GM18867 (cell line): ENCODE measurements at regions not wholly inside any gene's neighbourhood (a gene's known extent, or its start where the extent isn't known, plus 50 kb on each side); places are given as distances from the start of the nearest gene placed in this dataset.

ENCODE experiments used
- ATAC-seq: cut with Tn5 transposase; IDR thresholded peaks from one replicate; pipeline ENCODE4 v1.9.1; 2021; ENCODE audit warnings: mild to moderate bottlenecking, moderate library complexity; ENCODE audit not compliant: unreplicated experiment

DNA sequence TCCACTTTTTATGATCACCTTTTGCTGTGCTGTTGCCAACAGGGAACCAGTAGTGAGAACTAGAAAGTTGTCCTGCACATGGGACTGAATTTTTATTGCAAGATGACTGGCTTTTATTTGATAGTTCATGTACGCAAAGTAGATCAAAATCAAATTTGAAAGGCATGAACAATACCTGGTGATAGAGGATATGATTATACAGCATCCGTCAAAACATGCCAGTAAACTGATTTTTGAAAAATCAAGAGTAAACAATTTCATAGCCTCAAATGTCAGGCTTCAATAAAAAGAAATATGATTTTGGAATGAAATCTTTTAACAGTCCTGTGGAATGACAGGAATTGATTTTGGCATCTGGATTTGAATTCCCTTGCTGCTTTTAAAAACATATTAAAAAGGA is 219.6 kb upstream of the LRRN1 start:
- no peak for ATAC-seq

DNA sequence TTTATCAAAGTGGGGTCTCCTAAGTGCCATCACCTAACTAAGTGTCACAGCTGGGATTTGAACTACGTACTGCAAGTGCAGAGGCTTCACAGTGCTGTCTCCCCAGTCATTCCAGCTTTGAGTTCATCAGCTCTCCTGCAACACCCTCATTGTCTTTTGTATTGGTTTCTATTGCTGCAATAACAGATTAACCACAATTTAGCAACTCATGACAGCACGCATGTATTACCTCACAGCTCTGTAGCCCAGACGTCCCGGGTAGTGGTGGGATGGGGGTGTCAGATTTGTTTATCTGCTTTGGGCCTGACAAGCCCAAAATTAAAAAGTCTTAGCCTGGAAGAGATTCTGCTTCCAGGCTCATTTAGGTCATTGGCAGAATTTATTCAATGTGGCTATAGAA is 220.5 kb upstream of the LRRN1 start:
- no peak for ATAC-seq

DNA sequence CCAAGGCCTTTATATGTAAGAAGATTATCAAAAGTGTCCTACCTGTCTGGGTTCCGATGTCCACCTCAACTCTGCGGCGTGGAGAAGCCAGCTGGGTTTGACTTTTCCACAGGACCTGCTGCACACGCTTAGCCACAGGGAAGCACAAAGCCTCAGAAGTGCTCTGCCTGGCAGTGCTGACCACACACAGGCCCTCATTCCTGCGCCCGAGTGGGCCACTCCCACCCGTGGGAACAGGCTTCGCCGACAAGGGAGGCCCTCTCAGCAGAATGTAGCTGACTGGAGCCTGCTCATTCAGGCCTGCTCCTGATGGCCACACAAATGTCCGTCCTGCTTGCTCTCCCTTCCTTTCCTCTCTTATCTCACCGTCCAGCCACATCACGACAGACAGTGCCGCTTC is 221.4 kb upstream of the LRRN1 start:
- no peak for ATAC-seq

DNA sequence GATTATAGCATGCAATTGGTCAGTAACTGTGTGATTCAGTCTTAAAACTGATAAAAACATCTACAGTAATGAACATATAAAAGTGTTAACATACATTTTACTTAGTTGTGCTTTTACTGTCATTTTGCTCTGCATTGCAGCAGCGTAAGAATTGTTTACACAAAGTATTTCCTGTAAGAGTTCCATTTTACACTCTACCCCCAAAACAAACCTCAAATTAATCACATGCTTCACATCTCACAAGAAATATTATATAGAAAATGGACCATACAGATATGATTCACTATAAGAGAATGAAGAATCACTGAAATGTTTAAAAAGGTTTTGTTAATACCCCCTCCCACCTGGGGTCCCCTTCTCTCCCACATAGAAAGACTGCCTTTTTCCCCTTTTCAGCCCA is 225.9 kb upstream of the LRRN1 start:
- no peak for ATAC-seq

DNA sequence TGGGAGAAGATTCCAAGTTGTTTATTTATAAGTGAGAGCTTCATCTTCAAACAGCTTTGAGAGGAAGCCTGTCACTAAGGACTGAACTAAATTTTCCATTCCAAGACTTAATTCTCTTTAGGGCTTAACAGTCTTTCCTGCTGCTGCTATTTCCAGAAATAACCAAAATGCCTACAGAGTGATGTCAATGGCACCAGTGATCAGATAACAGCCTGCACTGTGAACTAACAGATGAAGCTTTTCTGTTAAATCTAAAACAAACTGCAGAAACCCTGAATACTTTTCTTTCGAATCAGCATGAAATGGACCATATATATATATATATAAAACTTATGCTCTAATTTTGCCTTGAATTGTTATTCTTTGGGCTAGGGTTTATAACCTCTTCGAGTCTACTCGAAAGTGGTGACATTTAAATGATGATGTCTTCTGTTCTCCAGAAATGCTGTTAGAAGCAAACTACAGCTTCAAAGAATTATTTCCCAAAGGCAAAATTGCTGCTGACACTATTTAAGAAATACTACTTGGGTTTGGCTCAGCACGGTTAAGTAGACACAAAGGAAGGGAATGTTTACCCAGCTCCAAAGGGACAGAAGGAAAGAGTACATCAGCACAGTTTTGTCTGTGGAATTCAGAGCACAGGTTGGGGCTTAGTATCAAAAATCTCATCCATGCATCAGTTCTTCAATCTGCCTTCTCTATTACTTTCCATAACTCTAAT is 238.5 kb upstream of the LRRN1 start:
- ATAC-seq: no peak

DNA sequence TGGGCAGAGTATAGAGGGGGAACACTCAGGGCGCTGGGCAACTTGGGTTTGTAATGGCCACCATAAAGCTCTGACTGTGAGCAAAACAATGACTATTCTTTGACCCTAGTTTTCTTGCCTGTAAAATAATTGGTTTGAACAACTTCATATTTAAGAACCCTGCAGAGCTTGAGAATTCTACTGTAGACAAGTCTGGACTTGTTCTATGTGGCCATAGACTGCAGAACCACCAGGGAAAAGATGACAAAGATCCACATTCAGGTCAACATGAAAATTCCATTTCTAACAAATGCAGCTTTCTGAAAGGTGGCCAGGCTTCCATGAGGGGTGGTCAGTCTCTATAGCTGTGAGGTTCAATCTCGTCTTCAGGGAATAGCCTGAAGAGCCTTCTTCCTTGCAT is 239.4 kb upstream of the LRRN1 start:
- ATAC-seq: no peak

DNA sequence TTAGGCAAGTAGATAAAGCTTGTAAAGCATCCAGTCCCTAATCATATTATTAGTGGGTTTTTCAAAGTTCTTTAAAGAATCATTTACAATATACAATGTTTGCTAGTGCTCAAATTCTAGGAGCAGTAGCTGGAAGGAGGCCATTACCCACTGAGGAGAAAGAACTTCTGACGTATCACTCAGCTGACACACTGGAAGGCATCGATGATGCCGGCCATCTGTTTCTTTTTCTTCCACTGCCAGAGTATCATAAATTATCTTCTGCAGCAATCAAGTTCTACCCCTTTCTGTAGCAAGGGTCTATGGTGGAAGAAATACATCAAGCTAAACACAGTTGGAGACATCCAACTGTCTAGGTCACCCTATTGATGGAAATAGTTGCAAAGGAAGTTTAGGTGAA is 243.2 kb upstream of the LRRN1 start:
- no peak for ATAC-seq

DNA sequence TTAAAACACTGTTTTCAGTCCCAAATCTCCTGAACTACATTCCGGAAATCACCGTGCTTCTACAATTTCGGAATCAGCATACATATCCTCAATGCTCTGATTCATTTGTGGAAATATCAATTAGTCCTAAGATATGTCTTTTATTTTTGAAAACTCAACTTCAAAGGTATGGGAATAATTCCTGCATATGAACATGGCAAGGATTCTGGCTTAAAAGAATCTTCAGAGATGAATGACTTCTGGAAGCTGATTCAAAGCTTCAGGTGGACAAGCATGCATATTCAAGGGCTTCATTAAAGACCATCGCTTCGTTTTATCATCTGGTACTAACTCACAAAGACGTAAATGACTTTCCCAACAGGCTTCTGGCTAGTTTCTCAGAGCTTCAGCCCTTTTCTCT is 246.0 kb upstream of the LRRN1 start:
- ATAC-seq: no peak

DNA sequence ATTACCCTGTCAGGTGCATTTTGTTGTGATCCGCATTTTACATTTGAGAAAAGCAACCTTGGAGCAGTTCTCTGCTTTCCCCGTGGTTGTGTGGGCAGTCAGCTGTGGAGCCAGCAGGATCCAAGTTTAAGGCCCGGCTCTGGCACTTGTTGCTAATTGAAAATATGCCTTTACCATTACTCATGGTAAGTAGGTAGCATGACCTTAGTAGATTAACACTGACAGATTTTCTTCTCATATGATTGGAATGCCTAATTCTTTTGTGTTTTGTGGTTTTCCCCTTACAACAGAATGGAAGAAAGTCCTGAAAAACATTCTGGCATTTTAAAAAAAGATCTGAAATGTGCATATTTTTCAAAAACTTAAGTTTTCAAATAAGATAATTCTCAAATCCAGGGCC is 246.5 kb upstream of the LRRN1 start:
- no peak for ATAC-seq

DNA sequence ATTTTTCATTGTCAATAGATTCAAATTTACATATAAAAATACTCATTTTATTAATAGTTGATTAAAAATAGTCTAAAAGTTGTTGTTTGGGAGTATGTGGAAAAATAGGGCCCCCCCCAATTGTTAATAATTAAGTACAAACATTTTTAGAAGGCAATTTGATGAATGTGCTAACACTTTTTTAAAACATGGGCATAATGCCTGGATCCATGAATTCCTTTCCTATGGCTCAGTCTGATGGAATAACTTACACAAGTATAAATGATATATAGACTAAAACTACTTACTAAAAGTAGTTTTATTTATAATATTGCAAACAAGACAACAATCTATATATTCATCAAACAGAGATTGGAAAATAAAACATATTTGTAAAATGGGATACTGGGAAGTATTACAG is 247.2 kb upstream of the LRRN1 start:
- ATAC-seq: no peak

DNA sequence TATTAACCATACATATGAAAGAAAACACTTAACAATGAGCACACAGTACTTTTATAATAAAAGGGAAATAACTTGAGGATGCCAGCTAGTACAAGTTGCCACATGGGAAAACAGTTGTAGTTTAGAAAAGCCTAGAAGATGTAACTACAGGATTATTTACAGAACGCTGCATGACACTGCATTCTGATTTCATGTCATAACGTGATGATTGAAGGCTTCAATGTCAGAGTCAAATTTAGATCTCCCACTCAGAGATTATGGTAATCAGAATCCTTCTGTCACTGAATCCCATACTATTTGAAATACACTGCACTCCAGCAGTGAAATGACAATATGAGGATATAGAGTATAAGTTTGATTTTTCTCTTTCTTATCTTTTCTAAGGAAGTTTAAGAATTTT is 253.9 kb upstream of the LRRN1 start:
- ATAC-seq: no peak

DNA sequence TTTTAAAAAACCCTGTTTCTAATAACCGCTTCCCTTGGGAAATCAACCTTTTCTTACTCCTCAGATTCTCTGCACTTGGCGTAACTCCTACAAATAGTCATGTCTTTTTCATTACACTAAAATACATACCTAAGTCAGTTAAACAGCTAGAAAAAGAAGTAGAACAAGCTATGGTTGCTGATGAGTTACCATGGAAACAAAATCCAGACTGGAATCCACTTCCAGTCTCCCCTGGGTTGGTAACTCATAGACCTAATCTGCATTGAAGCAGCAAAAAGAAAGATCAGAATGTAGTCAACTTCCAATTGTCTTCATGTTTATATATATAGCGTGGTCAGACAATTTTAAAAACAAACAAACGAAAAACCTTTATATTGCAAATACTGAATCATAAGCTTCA is 260.8 kb upstream of the LRRN1 start:
- no peak for ATAC-seq

DNA sequence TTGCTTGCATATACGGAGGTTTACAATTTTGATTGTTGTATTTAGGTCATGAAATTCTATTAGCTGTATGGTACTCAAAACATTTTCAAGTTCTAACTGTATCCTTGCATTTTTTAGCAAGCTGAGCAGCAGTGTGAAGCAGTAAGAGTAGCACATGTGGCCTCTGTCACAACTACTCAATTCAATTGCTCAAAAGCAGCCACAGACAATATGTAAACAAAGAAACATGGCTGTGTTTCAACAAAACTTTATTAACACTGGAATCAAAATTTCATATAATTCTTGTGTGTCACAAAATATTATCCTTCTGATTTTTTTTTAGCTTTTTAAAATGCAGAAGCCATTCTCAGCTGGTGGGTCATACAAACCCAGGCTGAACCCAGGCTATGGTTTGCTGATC is 266.7 kb upstream of the LRRN1 start:
- no peak for ATAC-seq

DNA sequence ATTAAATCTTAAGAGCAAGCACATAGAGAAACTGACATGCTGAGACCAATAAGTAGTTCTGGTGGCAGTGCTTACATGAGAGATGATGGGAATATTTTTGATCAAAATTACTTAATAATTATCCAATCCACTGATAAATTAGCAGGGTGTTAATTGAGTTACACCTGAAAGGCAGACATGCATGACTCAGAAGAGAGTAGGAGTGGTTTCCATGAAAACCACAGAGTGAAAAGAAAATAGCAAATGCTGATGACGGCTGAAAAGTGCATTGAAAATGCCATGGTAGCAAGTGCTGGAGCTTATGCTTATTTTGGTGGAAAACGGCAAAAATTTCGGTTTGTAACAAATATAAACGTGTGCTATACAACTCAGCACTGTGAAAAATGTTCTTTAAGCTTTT is 267.8 kb upstream of the LRRN1 start:
- ATAC-seq: no peak

DNA sequence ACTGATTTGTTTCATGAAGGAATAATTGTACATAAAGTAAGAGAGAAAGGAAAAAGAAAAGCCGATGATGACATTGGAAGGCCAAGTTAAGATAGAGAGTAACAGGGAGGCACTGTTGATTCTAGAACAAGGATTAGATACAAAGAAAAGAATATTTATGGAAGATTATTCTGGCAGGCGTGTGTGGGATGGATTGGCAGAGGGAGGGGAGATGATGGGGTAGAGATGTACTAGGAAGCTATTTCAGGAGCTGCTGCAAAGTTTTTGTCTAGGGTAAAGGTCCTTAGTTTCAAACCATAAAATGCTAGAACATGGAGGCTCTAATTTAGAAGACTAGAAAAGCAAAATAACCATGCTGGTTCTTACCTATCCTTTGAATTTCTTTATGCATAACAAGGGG is 280.0 kb upstream of the LRRN1 start:
- no peak for ATAC-seq

DNA sequence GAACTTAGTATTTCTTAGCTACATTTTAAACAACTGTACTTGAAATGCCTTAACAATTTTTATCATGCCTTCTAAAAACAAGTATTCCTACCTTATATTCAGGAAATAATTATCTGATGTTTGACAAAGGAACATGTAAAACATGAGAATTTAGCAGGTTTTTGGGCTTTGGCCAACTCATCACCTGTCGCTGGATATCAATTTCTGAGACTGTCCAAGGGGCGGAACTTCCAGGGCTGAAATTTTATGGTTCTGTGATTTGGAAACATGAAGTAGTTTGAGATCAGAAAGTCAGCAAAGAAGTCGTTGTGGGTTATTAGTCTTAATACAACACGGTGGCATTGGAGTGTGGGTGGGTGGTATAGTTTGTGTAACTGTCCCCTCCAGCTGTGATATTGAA is 282.2 kb upstream of the LRRN1 start:
- ATAC-seq: no peak

DNA sequence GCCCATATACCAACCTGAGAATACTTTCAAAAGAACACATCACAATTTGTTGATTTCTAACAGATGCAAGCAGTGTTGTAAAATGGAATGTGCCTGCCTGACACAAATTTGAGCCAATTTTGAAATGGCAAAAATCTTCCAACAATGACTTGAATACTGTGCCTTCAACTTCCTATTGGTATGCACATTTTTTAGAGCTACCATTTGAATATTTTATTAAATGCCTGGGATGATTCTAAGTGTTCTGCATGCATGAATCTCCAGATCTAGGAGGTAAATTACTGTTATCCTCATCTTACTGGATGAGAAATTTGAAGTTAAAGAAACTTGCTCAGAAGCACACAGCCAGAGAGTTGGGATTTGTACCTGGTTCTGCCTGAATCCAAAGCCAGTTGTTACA is 282.8 kb upstream of the LRRN1 start:
- no peak for ATAC-seq

DNA sequence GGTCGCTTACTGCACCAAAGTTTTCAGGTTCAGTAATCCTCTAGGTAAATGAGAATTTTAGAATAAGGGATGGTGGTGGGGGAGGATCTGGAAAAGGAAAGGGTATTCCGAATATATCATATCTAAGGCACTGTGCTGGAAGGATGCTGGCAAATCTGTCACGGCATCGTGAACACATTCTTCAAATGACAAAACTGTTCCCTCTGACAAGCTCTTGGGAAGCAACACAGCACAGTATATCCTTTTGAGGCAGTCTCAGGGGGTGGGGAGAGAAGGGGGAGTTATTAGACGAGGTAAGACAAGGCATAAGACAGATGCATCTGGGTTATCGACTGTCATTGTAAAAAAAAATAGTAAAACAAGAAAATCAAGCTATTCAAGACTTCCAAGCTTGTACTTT is 289.6 kb upstream of the LRRN1 start:
- no peak for ATAC-seq

DNA sequence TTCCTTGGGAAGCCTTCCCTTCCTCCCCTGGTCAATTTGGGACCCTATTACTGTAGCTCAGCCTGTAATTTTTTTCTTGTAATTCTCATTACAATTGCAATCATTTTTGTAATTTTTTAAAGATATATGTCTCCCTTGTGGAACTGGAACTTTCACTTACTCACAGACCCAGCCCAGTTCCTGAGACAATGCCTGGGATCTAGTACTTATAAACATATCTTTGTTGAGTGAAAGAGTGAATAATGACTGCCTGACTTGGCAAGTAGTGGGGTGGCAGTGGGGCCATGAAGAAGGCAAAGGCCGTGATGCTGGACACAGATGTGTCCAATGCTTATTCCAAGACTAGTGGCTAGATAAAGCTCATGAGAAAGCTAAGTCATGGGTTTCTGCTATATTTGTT is 294.5 kb upstream of the LRRN1 start:
- ATAC-seq: no peak

DNA sequence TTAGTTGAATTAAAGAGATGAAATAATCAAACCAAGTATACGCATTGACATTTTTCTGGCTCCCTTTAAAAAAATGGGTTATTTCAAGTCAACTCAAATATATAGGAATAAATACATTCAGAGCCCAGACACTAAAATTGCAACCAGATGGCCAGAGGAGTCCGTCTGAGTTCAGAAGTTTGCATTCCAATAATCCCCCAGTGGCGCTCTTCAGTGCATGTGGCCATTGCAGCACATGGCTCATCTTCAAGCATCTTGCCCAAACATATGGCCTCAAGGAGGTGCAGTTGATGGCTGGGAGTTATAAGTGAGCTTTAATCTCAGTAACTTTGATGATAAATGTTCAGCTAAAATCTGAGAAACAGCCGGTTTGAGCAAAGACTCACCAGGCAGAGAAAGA is 295.8 kb upstream of the LRRN1 start:
- no peak for ATAC-seq

DNA sequence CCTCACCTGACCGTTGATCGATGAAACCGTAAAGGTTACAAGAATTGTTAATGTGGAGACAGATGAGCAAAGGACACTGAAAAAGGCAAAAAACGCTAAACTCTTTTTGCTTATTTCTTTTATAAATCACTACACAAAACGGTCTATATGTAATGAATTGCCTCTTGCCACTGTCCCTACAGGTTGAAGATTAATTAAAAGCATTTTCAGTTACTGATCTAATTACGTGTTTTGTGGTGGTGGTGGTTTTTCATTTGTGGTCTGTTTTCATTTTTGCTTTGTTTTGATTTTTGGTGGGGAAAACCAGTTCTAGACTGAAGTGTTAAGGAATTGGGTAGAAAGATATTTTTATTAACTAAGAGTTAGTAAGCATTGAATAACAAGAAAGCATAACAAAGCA is 299.2 kb upstream of the LRRN1 start:
- ATAC-seq: no peak

DNA sequence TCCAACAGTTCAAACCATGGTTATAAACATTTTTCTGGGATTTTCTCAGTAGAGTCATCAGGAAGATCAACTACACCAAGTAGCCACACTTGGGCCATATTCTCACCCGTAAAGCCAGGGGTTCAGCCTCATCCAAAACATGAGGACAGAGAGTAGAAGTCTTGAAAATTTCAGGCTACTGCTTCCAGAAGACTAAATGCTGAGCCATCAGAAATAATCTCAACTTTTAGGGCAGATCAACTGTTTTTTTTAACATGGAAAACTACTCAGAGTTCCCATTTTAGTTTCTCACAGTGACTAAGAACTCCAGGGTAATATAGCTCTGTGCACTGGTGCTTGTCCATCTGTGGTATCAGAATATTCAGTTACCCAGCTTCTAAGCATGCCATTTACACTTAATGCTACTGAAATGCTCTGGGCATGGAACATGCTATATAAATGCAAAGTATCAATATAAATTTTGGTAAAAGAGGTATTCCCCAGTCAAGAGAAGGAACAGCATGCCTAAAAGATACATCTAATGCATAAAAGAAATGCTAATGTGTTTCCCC is 300.1 kb upstream of the LRRN1 start:
- ATAC-seq: no peak

DNA sequence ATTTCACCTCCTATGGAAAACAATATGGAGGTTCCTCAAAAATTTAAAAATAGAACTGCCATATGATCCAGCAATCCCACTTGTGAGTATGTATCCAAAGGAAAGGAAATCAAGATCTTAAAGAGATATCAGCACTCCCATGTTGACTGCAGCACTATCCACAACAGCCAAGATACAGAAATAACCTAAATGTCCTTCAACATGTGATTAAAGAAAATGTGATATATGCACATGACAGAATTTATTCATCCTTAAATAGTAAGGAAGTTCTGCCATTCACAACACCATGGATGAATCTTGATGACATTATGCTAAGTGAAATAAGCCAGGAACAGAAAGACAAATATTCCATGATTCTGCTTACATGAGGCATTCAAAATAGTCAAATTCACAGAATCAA is 303.6 kb upstream of the LRRN1 start:
- ATAC-seq: no peak
